ENCODE measurements at regions not wholly inside any gene's neighbourhood (a gene's known extent, or its start where the extent isn't known, plus 50 kb on each side); places are given as distances from the start of the nearest gene placed in this dataset.
"Not testable (repeated sequence)": the region's sequence is repeated elsewhere in the genome, so short reads cannot be mapped to it uniquely, and the experiment has no call there.

DNA sequence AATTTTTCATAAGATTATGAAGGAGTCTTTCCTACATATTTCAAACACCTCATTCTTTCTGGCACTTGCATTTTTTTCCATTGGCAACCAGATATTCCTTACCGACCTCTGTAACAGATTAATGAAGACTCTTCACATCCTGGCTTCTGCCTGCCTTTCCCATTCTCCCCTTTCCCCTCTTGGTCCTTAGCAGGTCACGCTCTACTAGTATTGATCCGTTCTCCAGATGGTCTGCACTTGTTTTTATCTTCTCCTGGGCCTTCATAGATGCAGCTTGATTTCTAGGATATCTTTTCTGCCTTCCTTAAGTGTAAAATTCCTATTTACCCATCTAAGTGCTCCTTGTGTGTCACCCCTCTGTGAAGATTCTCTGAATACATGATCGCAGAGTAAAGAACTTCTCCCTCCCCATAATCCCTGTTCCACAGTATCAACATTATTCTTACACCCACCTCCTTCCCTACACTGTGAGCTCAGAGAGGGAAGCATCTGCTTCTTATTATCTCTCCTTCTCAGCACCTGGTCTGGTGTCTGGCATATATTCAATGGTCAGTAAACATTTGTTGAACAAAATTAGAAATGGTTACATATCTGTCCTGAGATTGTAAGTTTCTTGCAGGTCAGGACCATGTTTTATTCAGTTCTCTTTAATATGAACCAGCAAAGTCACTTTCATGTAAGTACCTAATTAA, 654.2 kb downstream of the REEP3 start:
- TF ChIP-seq, protein P1, sequence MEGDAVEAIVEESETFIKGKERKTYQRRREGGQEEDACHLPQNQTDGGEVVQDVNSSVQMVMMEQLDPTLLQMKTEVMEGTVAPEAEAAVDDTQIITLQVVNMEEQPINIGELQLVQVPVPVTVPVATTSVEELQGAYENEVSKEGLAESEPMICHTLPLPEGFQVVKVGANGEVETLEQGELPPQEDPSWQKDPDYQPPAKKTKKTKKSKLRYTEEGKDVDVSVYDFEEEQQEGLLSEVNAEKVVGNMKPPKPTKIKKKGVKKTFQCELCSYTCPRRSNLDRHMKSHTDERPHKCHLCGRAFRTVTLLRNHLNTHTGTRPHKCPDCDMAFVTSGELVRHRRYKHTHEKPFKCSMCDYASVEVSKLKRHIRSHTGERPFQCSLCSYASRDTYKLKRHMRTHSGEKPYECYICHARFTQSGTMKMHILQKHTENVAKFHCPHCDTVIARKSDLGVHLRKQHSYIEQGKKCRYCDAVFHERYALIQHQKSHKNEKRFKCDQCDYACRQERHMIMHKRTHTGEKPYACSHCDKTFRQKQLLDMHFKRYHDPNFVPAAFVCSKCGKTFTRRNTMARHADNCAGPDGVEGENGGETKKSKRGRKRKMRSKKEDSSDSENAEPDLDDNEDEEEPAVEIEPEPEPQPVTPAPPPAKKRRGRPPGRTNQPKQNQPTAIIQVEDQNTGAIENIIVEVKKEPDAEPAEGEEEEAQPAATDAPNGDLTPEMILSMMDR (IDR thresholded peaks at IDR 0.05), result no peak
- intact Hi-C loops (cut with micrococcal nuclease), result no loop called here
- H3K9me3 Mint-ChIP-seq, result peaks cover 2% of the 10 kb centered on the region
- DNase-seq (no peak), ATAC-seq (ENCODE audit: low read depth) (no peak)
- ChIA-PET CTCF (no interaction called here), POLR2A (no interaction called here)
- no peak overlapping the region for H3K27ac Mint-ChIP-seq
- H3K36me3 Mint-ChIP-seq (ENCODE audit: low read depth), result no peaks in the 10 kb centered on the region
- H3K4me1 Mint-ChIP-seq, result no peaks in the 10 kb centered on the region
- no peak overlapping the region for H3K4me3 Mint-ChIP-seq
- H3K27me3 Mint-ChIP-seq, result no peaks in the 10 kb centered on the region

DNA sequence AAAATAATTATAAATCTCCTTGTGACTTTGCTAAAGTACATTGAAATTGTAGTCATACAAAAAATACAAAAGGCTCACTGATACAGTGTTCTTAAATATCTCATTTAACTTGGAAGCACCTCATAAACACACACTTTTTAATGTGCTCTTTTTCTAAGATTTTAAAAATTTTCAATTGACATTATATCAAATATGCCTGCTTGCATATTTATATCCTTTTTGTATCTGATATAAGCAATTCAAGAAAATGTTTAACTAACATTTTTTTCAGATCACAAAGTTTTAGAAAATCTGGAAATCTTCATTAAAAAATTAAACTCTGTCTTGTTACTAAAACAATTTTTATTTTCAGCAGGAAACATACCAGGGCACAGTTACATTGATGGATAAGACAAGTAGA, 661.5 kb downstream of the REEP3 start:
- CTCF ChIA-PET, result no interaction called here
- intact Hi-C loops (cut with micrococcal nuclease), result no loop called here

GRCh38 chr10:64191286-64191685, 670.1 kb downstream of the REEP3 start:
- CTCF ChIA-PET, result no interaction called here
- Mint-ChIP-seq H3K4me3 (no peak overlapping the region), H3K9me3 (no peaks in the 10 kb centered on the region), H3K27ac (no peak overlapping the region), H3K27me3 (no peaks in the 10 kb centered on the region), H3K4me1 (no peaks in the 10 kb centered on the region), H3K36me3 (ENCODE audit: low read depth) (no peaks in the 10 kb centered on the region)
- no peak for ATAC-seq (ENCODE audit: low read depth)
- intact Hi-C loops (cut with micrococcal nuclease), result no loop called here
- POLR2A ChIA-PET, result no interaction called here
- TF ChIP-seq, protein P1 (IDR thresholded peaks at IDR 0.05), result no peak
- DNase-seq, result no peak

More for the DNA sequence above, 661.5 kb downstream of the REEP3 start:
- POLR2A ChIA-PET, result no interaction called here
- ATAC-seq (ENCODE audit: low read depth), result no peak
- TF ChIP-seq, protein P1 (IDR thresholded peaks at IDR 0.05), result no peak
- Mint-ChIP-seq H3K27me3 (no peaks in the 10 kb centered on the region), H3K4me1 (no peaks in the 10 kb centered on the region), H3K4me3 (no peak overlapping the region), H3K36me3 (ENCODE audit: low read depth) (no peaks in the 10 kb centered on the region), H3K27ac (no peak overlapping the region), H3K9me3 (no peaks in the 10 kb centered on the region)
- DNase-seq, result no peak

DNA sequence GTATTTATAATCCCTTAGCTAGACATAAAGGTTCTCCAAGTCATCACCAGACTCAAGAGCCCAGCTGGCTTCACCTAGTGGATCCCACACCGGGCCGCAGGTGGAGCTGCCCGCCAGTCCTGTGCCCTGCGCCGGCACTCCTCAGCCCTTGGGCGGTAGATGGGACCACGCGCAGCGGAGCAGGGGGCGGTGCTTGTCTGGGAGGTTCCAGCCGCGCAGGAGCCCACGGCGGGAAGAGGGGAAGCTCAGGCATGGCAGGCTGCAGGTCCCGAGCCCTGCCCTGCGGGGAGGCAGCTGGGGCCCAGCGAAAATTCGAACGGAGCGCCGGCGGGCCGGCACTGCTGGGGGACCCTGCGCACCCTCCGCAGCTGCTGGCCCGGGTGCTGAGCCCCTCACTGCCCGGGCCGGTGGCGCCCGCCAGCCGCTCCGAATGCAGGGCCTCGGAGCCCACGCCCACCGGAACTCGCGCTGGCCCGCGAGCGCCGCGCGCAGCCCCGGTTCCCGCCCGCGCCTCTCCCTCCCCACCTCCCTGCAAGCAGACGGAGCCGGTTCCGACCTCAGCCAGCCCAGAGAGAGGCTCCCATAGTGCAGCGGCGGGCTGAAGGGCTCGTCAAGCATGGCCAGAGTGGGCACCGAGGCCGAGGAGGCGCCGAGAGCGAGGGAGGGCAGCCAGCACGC, 675.6 kb downstream of the REEP3 start:
- Mint-ChIP-seq H3K36me3 (ENCODE audit: low read depth) (no peaks in the 10 kb centered on the region), H3K9me3 (no peaks in the 10 kb centered on the region), H3K27me3 (no peaks in the 10 kb centered on the region), H3K4me1 (no peaks in the 10 kb centered on the region), H3K27ac (no peak overlapping the region), H3K4me3 (no peak overlapping the region)
- intact Hi-C loops (cut with micrococcal nuclease), result no loop called here
- POLR2A ChIA-PET, result no interaction called here
- CTCF ChIA-PET, result no interaction called here
- TF ChIP-seq, protein P1 (IDR thresholded peaks at IDR 0.05), result no peak
- no peak for ATAC-seq (ENCODE audit: low read depth)
- DNase-seq, result no peak

GRCh38 chr10:64201936-64202335, 680.7 kb downstream of the REEP3 start:
- H3K27me3 Mint-ChIP-seq, result no peaks in the 10 kb centered on the region
- no peak overlapping the region for H3K4me3 Mint-ChIP-seq
- intact Hi-C loops (cut with micrococcal nuclease), result no loop called here
- H3K36me3 Mint-ChIP-seq (ENCODE audit: low read depth), result no peaks in the 10 kb centered on the region
- no peaks in the 10 kb centered on the region for H3K4me1 Mint-ChIP-seq
- TF ChIP-seq, protein P1 (IDR thresholded peaks at IDR 0.05), result no peak
- ATAC-seq (ENCODE audit: low read depth) (no peak), DNase-seq (no peak)
- CTCF ChIA-PET, result no interaction called here
- peaks cover 3% of the 10 kb centered on the region for H3K9me3 Mint-ChIP-seq
- H3K27ac Mint-ChIP-seq, result no peak overlapping the region
- POLR2A ChIA-PET, result no interaction called here

GRCh38 chr10:64204504-64204903, 683.3 kb downstream of the REEP3 start:
- not testable (repeated sequence) for DNase-seq, H3K27ac Mint-ChIP-seq

More at GRCh38 chr10:64204504-64204903, 683.3 kb downstream of the REEP3 start:
- H3K4me3 Mint-ChIP-seq; H3K27me3 Mint-ChIP-seq; H3K9me3 Mint-ChIP-seq; intact Hi-C loops (cut with micrococcal nuclease); CTCF ChIA-PET; ATAC-seq (ENCODE audit: low read depth); H3K4me1 Mint-ChIP-seq; H3K36me3 Mint-ChIP-seq (ENCODE audit: low read depth); POLR2A ChIA-PET: not testable (repeated sequence)
